Fibroblast of skin of left biceps (primary cell): ENCODE measurements at regions not wholly inside any gene's neighbourhood (a gene's known extent, or its start where the extent isn't known, plus 50 kb on each side); places are given as distances from the start of the nearest gene placed in this dataset.
"Not testable (repeated sequence)": the region's sequence is repeated elsewhere in the genome, so short reads cannot be mapped to it uniquely, and the experiment has no call there.

Experiments used
- DNase-seq, 2 experiments: peaks; one replicate each; pipeline ENCODE4 v3.0.0-alpha.2; 2013; ENCODE audit warnings: low read depth in 2 of 2

DNA sequence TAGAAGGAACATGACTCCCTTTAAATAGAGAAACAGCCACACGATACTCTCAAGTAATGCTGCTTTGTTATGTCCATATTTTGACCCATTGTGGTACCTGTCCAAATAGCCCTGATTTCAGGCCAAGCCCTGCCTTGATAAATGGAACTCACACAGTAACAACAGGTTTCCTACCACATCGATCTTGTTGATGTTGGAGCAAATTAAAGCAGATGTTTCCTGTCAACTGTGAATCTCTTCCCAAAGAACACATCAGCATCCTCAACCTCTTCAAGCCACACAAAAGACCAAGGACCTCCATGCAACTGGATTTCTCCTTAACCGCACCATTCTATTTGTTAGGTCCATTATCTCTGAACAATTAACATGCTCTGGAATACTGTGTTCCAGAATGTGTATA is 109.5 kb downstream of the FOXD4L6 start:
- not testable (repeated sequence) for DNase-seq

DNA sequence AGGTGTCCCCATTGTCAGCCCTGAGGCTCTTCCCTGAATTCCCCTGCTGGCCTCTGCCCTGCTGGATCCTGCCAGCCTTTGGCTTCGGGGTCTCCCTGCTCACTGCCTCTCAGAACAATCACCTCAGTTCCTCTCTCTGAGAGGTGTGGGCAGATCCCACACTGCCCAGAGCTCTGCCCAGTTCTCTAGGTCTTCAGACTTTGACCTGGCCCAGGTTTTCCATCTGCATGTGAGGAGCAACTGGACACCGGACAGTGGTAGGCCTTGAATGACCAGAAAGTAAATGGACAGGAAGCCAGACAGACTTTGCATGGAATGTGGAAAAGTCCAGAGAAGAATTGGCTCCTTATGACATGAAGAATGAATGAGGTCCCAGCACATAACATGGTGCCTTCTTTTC is 111.8 kb downstream of the FOXD4L6 start:
- DNase-seq = not testable (repeated sequence)

DNA sequence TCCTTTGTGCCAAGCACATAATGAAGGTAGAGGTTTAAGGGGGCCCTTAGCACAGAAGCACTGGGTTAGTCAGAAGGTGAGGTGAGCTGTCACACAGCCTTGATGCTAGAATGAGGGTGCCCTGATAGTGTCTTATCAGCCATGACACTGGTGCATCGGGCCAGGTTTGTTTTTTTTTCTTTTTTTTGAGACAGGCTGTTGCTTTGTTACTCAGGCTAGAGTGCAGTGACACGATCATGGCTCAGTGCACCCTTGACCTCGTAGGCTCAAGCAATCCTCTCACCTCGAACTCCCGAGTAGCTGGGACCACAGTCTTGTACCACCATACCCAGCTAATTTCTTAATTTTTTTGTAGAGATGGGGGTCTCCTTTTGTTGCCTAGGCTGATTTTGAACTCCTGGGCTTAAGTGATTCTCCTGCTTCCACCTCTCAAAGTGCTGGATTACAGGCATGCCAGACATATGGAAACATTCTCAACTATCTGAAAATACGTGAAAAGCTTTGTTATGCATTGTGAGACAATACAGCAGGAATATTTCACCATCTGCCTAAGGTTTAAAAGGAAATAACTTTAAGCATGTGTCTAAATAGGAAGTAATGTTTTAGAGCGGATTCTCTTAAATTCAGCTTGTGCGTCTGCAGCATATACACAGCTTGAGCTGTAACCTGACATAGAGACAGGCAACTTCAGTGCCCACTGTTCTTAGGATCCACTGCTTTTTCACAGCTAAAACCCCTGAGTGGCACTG is 128.4 kb downstream of the FOXD4L6 start:
- DNase-seq = not testable (repeated sequence)

GRCh38 chr9:40995490-40995889 is 133.0 kb downstream of the FOXD4L6 start:
- DNase-seq = not testable (repeated sequence)

DNA sequence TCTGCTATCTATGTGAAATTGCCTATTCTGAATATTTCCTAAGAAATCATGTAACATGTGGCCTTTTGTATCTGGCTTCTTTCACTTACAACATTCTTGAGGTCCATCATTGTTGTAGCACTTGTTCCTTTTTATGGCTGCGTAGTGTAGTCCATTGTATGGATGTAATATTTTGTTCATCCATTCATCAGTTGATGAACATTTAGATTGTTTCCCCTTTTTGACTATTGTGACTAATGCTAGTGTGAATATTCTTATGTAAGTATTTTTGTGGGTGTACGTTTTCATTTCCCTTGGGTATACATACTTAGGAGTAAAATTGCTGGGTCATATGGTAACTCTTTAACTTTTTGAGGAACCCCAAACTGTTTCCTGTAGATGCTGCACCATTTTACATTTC is 134.6 kb downstream of the FOXD4L6 start:
- not testable (repeated sequence) for DNase-seq

GRCh38 chr9:40993375-40993774 is 135.1 kb downstream of the FOXD4L6 start:
- DNase-seq = not testable (repeated sequence)

DNA sequence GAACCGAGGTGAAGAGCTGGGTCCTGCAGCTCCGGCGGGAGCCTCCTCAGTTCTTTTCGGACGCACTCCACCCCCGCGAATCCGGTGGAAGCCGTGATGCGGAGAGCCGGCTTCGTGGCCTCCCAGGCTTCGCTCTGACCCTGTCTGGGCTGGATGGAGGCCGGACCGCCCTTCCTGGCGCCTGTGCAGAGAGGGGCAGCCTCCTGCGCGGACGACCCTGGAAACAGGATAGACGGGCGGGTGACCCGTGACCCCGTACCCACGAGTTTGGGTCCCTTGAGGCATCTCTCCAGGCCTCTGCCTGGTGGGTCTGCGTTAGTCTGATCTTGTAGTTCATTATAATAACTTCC is 136.0 kb downstream of the FOXD4L6 start:
- DNase-seq = not testable (repeated sequence)

DNA sequence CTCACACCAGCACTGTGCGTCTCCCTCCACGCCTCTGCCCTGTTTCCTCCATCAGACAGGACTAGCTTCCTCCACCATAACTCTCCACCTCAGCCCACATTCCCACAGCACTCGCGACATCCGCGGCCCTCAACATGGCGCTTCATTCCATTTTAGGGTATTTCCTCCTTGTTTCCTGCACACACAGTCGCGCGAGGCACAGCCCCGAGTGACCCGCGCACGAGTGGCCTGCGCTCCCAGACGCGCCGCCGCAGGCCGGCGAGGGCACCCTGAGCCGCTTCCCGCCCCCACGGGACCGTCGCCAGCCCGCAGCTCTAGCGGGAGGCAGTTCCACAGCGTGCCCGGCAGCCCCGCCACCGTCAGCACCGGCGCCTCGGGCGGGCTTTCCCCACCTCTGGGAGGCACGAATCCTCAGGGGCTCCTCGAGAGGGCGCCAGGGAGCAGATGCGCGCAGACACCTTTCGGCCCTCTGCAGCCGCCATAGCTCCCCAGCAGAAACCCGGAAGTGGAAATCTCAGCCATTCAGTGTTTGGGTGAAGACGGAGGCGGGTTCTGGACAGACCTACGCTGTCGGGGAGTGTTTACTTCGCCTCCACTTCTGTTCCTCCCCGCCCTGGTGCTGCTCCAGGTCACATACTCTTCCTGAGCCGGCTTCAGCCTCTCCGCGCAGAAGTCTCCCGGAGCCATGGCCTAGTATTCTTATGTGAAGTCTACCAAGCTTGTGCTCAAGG is 136.6 kb downstream of the FOXD4L6 start:
- DNase-seq = peak; percentile 93 to 95

DNA sequence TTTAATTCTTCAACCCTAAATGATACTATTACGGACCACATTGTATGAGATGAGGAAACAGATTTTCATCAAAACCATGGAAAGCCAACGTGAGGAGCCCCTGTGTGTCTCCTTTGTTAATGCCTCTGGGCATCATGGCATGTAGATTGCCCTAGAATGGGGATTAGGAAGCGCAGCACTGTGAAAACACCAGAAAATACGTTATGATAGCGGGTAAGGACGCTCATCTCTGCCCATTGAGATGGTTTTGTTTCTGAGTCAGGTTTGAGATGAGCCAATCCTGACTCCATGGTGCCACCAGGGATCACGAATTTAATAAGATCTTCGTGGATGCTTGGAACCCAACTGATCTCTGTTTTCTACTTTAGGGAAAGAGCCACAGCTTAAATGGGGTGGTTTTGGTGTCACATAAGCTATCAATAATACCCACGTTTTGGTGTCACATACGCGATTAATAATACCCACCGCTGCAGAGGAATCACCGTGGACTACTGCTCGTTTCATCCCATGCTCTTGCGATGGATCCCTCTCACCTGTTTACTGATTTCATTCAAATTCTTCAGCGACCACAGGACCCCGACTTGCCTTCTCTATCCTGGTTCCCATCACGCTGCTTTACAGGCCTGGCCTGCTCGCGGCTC is 137.3 kb downstream of the FOXD4L6 start:
- DNase-seq = not testable (repeated sequence)

- not testable (repeated sequence) for DNase-seq
Measured at GRCh38 chr9:40986332-40986731, 142.1 kb downstream of the FOXD4L6 start.

GRCh38 chr9:40975351-40975750 is 153.1 kb downstream of the FOXD4L6 start:
- DNase-seq = not testable (repeated sequence)

GRCh38 chr9:40974912-40975311 is 153.6 kb downstream of the FOXD4L6 start:
- not testable (repeated sequence) for DNase-seq

DNA sequence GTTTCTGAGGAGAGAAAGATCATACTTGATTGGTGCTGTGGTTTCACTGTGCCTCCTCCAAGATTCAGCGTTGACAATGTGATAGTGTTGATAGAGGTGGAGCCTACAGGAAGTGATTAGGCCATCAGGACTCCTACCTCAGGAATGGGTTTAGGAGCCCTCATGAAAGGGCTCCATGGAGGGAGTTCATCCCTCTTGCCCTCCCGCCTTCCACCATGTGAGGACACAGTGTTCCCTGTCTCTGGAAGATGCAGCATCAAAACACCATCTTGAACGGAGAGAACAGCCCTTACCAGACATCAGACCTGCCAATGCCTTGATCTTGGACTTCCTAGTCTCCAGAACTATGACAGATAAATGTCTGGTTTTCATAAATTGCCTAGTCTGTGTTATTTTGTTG is 156.7 kb downstream of the FOXD4L6 start:
- not testable (repeated sequence) for DNase-seq

DNA sequence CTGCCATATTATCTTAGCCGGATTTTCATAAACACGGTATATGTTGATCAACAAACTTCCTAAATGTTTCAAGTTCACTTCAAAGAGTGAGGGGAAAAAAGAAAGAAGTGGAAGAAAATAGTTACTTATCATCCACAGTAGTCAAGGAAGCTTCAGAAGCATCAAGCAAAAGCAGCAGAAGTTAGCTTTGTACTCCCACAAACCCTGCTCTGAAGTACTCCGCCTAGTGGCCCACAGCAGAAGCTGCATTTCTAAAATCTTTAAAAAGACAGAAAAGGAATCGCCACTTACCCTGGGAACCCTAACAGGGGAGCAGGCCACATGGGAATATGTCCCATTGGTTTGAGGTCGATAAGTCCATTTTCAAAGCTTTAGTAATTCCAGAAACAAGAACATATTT is 158.1 kb downstream of the FOXD4L6 start:
- DNase-seq = not testable (repeated sequence)

- not testable (repeated sequence) for DNase-seq
Measured at GRCh38 chr9:40962461-40962860, 166.0 kb downstream of the FOXD4L6 start.

DNA sequence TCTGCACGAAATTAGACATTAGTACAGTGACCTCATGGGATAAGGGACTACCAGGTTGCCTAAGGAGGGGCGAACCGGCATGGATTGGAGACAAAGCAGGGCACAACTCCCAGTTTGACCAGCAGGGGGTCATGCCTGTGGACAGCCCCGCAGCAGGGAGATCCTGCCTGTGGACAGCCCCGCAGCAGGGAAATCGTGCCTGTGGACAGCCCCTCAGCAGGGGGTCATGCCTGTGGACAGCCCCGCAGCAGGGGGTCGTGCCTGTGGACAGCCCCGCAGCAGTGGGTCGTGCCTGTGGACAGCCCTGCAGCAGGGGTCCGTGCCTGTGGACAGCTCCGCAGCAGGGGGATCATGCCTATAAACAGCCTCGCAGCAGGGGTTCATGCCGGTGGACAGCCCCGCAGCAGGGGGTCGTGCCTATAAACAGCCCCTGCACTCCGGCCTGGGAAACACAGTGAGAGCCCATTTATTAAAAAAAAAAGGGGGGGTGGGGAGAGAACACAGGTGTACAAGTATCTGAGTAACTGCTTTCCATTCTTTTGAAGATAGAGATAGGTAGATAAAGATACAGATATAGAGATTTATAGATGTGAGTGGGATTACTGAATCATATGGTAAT is 176.5 kb downstream of the FOXD4L6 start:
- DNase-seq = not testable (repeated sequence)

- not testable (repeated sequence) for DNase-seq
Measured at GRCh38 chr9:40946228-40946627, 182.3 kb downstream of the FOXD4L6 start.

GRCh38 chr9:40942730-40943129 is 185.8 kb downstream of the FOXD4L6 start:
- DNase-seq = not testable (repeated sequence)

DNA sequence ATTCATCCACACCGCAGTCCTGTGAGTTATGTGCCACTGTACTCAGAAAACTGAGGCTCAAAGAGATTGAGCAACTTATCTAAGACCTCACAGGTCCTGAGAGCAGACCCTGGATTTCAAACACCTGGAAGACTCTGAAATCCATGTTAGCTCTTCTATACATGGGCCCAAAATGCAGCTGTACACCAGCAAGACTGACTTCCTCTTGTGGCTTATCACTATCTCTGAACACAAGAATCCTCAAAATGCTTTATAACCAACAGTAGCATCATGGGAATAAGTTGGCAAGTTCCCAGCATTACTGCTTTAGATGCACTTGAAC is 188.6 kb downstream of the FOXD4L6 start:
- not testable (repeated sequence) for DNase-seq

- DNase-seq = not testable (repeated sequence)
Measured at GRCh38 chr9:40939201-40939887, 189.1 kb downstream of the FOXD4L6 start.

- no peak for DNase-seq
Measured at GRCh38 chr9:40935336-40935735, 193.1 kb downstream of the FOXD4L6 start.

GRCh38 chr9:40934480-40934879 is 194.0 kb downstream of the FOXD4L6 start:
- DNase-seq = not testable (repeated sequence)
